Heart left ventricle (tissue), 13 donors: ENCODE measurements at regions not wholly inside any gene's neighbourhood (a gene's known extent, or its start where the extent isn't known, plus 50 kb on each side); places are given as distances from the start of the nearest gene placed in this dataset.

ENCODE experiments used
- POLR2A ChIP-seq, 2 donors: fragments of 450-650 bp; IDR thresholded peaks; one replicate each; pipeline ENCODE4 v1.6.1; 2017; ENCODE audit warnings: antibody characterized with exemption in 2 of 2, mild to moderate bottlenecking in 2 of 2, moderate library complexity in 2 of 2
- TF ChIP-seq, protein P1 (sequence below), 12 donors: fragments of 200-600 bp; sonication (generic) in 4 of 12; IDR thresholded peaks; one replicate each; pipeline versions ENCODE4 v1.5.0 to v1.8.0; 2018 to 2022; ENCODE audit warnings: antibody characterized with exemption in 12 of 12, mild to moderate bottlenecking in 5 of 12
- donor health status: ischemic (EF 13 %, LVEDD 7.1; RV severe dilation, severe dysfunction).
- donor health status: DM: no; HTN: yes; CAD: no.
- donor health status: DM: no; HTN: no; CAD: no.
- donor health status: ischemic (EF 25% LVEDD 6.9; RV normal size, moderate dysfunction).
- donor health status: ischemic (EF 25% LVEDD 5.7; RV mildly dilated, moderate dysfunction).
- donor health status: ischemic (EF 35%, LVEDD 5.7; RV mildly dilated, moderate dysfunction).
- donor health status: nonischemic (EF 11% LVEDD 7.7; RV severe dilation, severe dysfunction).
- donor health status: DM: yes; HTN: yes; CAD: no.
- donor health status: PGD.
- donor health status: ischemic (EF 29% LVEDD 5.4; RV normal size, mild dysfunction).
- donor health status: nonischemic (EF 23%, LVEDD 6.1; RV moderate dilation, normal function).

DNA sequence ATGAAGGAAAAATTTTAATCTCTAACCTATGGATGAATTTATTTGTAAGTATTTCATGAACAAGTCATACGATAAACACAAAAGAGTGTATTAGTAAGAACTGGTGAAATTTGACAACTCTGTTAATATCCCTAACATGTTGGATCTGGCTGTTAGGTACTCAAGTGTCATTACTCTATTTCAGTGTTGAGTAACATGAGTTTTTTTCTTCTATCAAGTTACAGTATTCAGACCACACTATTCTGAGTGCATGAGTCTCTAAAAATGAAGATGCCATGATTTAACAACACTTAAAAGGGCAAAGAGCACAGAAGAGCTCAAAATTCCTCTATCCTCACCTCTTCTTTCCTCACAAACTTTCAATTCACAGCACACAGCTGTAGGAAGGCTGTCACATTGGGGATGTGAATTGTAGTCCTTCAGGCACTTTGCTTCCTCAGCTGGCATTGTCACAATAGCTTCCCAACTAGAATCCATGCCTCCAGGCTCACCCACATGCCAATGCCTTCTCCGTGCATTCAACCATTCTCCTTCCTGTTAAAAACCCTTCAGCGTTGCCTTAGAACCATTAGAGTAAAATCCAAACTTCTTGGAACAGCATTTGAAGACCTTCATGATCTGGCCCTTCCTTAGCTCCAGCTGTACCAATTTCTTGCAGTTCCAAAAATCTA lies 73.7 kb upstream of the DBX2 start:
- TF ChIP-seq, protein P1, sequence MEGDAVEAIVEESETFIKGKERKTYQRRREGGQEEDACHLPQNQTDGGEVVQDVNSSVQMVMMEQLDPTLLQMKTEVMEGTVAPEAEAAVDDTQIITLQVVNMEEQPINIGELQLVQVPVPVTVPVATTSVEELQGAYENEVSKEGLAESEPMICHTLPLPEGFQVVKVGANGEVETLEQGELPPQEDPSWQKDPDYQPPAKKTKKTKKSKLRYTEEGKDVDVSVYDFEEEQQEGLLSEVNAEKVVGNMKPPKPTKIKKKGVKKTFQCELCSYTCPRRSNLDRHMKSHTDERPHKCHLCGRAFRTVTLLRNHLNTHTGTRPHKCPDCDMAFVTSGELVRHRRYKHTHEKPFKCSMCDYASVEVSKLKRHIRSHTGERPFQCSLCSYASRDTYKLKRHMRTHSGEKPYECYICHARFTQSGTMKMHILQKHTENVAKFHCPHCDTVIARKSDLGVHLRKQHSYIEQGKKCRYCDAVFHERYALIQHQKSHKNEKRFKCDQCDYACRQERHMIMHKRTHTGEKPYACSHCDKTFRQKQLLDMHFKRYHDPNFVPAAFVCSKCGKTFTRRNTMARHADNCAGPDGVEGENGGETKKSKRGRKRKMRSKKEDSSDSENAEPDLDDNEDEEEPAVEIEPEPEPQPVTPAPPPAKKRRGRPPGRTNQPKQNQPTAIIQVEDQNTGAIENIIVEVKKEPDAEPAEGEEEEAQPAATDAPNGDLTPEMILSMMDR (IDR thresholded peaks at IDR 0.05): no peak
- TF ChIP-seq POLR2A (IDR thresholded peaks at IDR 0.05): no peak
